HEK293T (cell line): ENCODE measurements at regions not wholly inside any gene's neighbourhood (a gene's known extent, or its start where the extent isn't known, plus 50 kb on each side); places are given as distances from the start of the nearest gene placed in this dataset.

Experiments
- ARNT ChIP-seq: fragments of 450-650 bp; IDR thresholded peaks from 2 replicates; pipeline ENCODE4 v1.6.1; 2017; ENCODE audit warnings: mild to moderate bottlenecking
- BHLHE40 ChIP-seq: fragments of 450-650 bp; IDR thresholded peaks from 2 replicates; pipeline ENCODE4 v1.6.1; 2016; ENCODE audit warnings: mild to moderate bottlenecking, moderate library complexity, borderline replicate concordance
- ELF4 ChIP-seq: fragments of 450-650 bp; IDR thresholded peaks from 2 replicates; pipeline ENCODE4 v1.6.1; 2017; ENCODE audit warnings: antibody characterized with exemption
- FOXA1 ChIP-seq: fragments of 450-650 bp; IDR thresholded peaks from 2 replicates; pipeline ENCODE4 v1.6.1; 2016; ENCODE audit warnings: mild to moderate bottlenecking
- FOXK2 ChIP-seq: fragments of 450-650 bp; IDR thresholded peaks from 2 replicates; pipeline ENCODE4 v1.6.1; 2016; ENCODE audit warnings: mild to moderate bottlenecking
- FOXM1 ChIP-seq: fragments of 450-650 bp; IDR thresholded peaks from 2 replicates; pipeline ENCODE4 v1.6.1; 2017; ENCODE audit warnings: mild to moderate bottlenecking, borderline replicate concordance
- HDGF ChIP-seq: fragments of 450-650 bp; IDR thresholded peaks from 2 replicates; pipeline ENCODE4 v1.6.1; 2017; ENCODE audit warnings: antibody characterized with exemption, borderline replicate concordance
- NFRKB ChIP-seq: fragments of 450-650 bp; IDR thresholded peaks from 2 replicates; pipeline ENCODE4 v1.6.1; 2016; ENCODE audit warnings: mild to moderate bottlenecking, moderate library complexity
- SP1 ChIP-seq: fragments of 450-650 bp; IDR thresholded peaks from 2 replicates; pipeline ENCODE4 v1.6.1; 2017
- TARDBP ChIP-seq: fragments of 450-650 bp; IDR thresholded peaks from 2 replicates; pipeline ENCODE4 v1.6.1; 2016
- ZNF384 ChIP-seq: fragments of 450-650 bp; IDR thresholded peaks from 2 replicates; pipeline ENCODE4 v1.6.1; 2016
- TF ChIP-seq, protein P1 (sequence below): fragments of 450-650 bp; IDR thresholded peaks from 2 replicates; pipeline ENCODE4 v1.6.1; 2016

DNA sequence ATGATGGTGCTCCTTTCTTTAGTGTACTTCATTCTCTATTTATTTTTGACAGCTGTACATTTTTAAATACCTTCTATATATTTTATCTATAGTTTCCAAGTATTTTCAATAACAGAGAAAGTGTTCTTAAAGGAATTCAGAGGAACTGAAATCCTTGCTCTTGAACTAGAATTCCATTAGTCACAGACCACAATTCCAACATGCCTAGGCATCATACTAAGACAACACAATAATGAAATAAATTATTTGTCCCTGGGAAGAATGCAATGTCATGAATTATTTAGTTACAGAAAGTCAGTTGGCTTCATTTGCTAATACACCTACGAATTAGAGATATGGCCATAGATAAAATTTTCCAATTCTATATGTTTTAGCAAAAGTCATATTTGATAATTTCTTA, 671.2 kb downstream of the EPHA7 start:
- no peak for TF ChIP-seq BHLHE40
- no peak for TF ChIP-seq TARDBP
- TF ChIP-seq FOXK2: no peak
- TF ChIP-seq FOXA1: no peak
- no peak for TF ChIP-seq ZNF384
- no peak for TF ChIP-seq SP1
- TF ChIP-seq, protein P1, sequence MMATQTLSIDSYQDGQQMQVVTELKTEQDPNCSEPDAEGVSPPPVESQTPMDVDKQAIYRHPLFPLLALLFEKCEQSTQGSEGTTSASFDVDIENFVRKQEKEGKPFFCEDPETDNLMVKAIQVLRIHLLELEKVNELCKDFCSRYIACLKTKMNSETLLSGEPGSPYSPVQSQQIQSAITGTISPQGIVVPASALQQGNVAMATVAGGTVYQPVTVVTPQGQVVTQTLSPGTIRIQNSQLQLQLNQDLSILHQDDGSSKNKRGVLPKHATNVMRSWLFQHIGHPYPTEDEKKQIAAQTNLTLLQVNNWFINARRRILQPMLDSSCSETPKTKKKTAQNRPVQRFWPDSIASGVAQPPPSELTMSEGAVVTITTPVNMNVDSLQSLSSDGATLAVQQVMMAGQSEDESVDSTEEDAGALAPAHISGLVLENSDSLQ: no peak
- no peak for TF ChIP-seq FOXM1
- no peak for TF ChIP-seq ELF4
- no peak for TF ChIP-seq ARNT
- TF ChIP-seq HDGF: no peak
- no peak for TF ChIP-seq NFRKB
